ENCODE measurements at regions not wholly inside any gene's neighbourhood (a gene's known extent, or its start where the extent isn't known, plus 50 kb on each side); places are given as distances from the start of the nearest gene placed in this dataset.

DNA sequence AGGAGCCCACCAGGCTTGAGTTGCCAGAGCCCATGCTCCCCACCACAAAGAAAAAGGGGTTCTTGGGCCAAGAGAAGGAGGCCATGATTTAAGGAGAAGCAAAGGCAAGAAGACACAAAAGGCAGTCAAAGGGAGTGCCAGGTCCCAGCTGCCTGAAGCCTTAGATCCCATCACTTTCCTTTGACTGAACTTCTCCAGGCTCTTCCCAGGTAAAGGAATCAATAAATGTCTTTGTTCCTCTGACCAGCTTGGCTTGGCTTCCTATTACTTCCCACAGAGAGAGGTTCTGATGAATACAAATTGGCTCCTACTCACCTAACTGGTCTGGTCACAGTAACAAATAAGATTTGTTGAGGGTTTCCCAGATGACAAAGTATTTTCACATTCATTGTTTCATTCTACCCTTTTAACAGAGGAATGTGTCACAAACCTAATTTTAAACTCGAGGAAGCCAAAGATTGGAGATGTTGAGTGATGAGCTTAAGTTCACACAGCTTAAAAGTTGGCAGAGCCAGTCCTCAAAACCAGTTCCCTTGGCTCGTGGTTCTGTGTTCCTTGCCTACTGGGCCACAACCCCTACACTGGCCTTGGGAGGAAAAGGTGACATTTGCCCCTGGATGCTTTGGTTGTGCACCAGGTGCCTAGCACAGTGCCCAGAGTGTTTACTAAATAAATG is 96.4 kb upstream of the SESN3 start:
- TF ChIP-seq, protein P1, sequence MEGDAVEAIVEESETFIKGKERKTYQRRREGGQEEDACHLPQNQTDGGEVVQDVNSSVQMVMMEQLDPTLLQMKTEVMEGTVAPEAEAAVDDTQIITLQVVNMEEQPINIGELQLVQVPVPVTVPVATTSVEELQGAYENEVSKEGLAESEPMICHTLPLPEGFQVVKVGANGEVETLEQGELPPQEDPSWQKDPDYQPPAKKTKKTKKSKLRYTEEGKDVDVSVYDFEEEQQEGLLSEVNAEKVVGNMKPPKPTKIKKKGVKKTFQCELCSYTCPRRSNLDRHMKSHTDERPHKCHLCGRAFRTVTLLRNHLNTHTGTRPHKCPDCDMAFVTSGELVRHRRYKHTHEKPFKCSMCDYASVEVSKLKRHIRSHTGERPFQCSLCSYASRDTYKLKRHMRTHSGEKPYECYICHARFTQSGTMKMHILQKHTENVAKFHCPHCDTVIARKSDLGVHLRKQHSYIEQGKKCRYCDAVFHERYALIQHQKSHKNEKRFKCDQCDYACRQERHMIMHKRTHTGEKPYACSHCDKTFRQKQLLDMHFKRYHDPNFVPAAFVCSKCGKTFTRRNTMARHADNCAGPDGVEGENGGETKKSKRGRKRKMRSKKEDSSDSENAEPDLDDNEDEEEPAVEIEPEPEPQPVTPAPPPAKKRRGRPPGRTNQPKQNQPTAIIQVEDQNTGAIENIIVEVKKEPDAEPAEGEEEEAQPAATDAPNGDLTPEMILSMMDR (conservative IDR thresholded peaks at IDR 0.05) = no peak
- no peak overlapping the region for H3K27ac ChIP-seq

DNA sequence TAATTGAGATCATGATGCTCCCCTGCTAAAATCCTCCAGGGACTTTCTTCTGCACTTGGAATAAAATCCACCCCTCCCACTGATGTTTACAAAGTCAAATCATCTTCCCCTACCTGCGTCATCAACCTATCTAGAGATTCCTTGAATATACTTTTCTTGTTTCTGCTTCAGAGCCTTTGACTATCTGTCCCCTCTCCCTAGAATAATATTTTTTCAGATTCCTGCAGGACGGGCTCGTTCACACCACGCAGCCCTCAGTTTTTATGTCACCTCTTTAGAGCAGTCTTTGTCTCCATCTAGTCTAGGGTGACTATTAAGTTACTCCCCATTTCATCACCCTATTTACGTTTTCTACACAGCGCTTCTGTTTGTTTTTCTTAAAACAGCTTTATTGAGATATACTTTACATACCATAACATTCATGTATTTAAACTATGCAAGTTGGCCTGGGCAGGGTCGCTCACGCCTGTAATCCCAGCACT is 94.8 kb upstream of the SESN3 start:
- H3K27ac ChIP-seq = no peak overlapping the region
- TF ChIP-seq, protein P1 (conservative IDR thresholded peaks at IDR 0.05) = no peak

DNA sequence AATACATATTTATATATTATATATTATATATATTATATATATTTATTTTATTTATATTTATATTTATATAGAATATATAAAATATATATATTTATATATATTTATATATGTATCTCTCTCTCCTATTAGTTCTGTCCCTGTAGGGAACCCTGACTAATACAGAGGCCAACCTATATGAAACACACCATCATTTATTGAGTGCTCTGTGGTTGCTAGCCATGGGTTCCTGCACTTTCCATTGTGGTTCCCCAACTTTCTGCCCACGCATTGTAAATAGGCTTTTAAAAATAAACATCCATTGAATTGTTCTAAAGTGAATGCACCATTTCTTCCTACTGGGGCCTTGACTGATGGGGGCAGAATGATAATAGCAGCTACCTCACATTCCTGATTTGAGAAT is 93.8 kb upstream of the SESN3 start:
- TF ChIP-seq, protein P1 (conservative IDR thresholded peaks at IDR 0.05) = no peak
- H3K27ac ChIP-seq = no peak overlapping the region

- TF ChIP-seq, protein P1 (conservative IDR thresholded peaks at IDR 0.05) = no peak
- H3K27ac ChIP-seq = no peak overlapping the region
Measured at GRCh38 chr11:95322539-95322938, 91.5 kb upstream of the SESN3 start.

DNA sequence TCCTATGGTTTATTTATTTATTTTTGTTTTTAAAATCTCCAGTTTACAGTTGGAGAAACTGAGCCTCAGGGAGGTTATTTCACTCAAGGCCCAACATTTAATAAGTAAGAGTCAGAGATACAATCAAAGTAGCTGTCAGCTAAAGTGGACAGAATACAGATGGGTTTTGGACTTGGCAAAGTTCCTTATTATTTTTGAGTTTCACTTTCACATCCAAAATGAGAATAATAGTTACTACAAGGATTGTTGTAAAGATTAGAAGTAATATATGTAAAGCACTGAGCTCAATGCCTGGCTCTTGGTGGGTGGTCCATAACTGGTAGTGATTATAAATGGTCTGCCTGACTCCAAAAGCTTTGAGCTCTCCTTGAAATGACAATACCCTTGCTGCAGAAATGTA is 87.5 kb upstream of the SESN3 start:
- TF ChIP-seq, protein P1 (conservative IDR thresholded peaks at IDR 0.05) = no peak
- no peak overlapping the region for H3K27ac ChIP-seq

GRCh38 chr11:95308512-95309035 is 77.6 kb upstream of the SESN3 start:
- H3K27ac ChIP-seq = no peak overlapping the region
- TF ChIP-seq, protein P1 (conservative IDR thresholded peaks at IDR 0.05) = no peak

DNA sequence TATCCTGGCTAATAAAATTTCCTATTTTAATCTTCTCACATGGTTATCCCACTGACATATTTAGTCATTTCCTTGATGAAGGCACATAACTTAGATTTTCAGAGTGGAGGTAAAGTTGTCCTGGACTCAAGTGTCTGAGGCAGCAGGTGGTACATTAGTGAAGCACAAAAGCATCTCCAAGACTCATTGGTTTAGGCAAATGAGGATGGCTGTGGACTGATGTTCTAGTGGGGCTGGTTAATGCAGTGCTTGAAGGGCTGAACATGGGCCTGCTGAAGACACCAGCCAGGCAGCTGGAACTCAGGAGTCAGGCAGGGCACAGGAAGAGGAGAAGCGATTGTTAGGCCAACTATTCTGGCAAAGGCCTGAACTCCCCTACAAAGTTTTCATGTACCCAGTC is 76.3 kb upstream of the SESN3 start:
- no peak overlapping the region for H3K27ac ChIP-seq
- TF ChIP-seq, protein P1 (conservative IDR thresholded peaks at IDR 0.05) = no peak

Measured in VCaP (cell line).